Neural progenitor cell (in vitro differentiated cells): ENCODE measurements at regions not wholly inside any gene's neighbourhood (a gene's known extent, or its start where the extent isn't known, plus 50 kb on each side); places are given as distances from the start of the nearest gene placed in this dataset.

Source experiments
- CTCF ChIP-seq: fragments of 200-600 bp; sonication (generic); IDR thresholded peaks from 2 replicates; pipeline ENCODE4 v1.5.1; 2017; ENCODE audit warnings: antibody characterized with exemption, mild to moderate bottlenecking
- EZH2 ChIP-seq: fragments of 200-600 bp; sonication (generic); IDR thresholded peaks from 2 replicates; pipeline ENCODE4 v1.6.1; 2017; ENCODE audit warnings: antibody characterized with exemption, mild to moderate bottlenecking, moderate library complexity
- EZH2phosphoT487 ChIP-seq: fragments of 200-600 bp; sonication (generic); IDR thresholded peaks from 2 replicates; pipeline ENCODE4 v1.6.1; 2017; ENCODE audit warnings: antibody characterized with exemption

DNA sequence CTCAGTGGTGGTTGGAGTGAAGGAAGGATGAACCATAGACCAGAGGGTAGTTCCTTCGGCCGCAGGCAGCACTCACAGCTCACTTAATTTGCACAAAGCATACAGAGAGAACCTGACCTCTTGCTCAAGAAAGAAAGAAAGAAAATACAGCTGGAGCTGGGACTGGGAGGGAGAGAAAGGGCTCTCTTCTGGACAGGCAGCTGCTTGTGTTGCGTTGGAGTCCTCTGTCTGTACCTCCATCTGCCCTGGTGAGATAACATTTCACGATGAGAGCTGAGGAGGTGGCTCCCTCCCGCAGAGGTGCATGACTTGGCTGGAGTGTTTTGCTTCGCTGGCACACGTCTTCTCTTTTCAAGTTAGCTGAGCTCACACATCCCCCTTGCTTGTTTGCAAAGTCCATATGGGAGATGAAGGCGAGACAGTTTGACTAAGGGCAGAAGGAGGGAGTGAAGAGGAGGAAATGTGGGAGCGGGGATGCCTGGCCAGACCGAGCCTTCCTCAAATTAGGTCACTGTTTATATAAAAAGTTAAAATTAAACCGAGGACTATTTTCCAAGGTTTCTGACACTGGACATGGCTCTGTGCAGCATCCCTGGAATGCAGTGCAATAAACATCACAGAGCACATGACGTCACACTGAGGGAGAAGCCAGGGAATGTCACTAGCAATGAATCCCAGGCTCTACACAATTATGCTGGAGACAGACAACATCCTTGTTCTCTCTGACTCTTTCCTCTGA is 359.4 kb downstream of the CD83 start:
- TF ChIP-seq EZH2phosphoT487 (no peak), CTCF (no peak), EZH2 (no peak)
